ENCODE measurements at regions not wholly inside any gene's neighbourhood (a gene's known extent, or its start where the extent isn't known, plus 50 kb on each side); places are given as distances from the start of the nearest gene placed in this dataset.

- peaks cover 6% of the 10 kb centered on the region for H3K4me1 ChIP-seq (ENCODE audit: control insufficient read depth, insufficient read depth, low read length)
- H3K9me3 ChIP-seq (ENCODE audit: control insufficient read depth, low read length), result no peaks in the 10 kb centered on the region
- H3K27me3 ChIP-seq (ENCODE audit: control insufficient read depth, insufficient read depth, low read length), result no peaks in the 10 kb centered on the region
- H3K4me3 ChIP-seq (ENCODE audit: low read length), result no peak overlapping the region
- no peak overlapping the region for H3K9ac ChIP-seq (ENCODE audit: low read length)
- H3K36me3 ChIP-seq (ENCODE audit: control insufficient read depth, insufficient read depth, low read length), result no peaks in the 10 kb centered on the region
Observed at GRCh38 chr2:64196963-64197362, 52.7 kb upstream of the PELI1 start.

- H3K4me1 ChIP-seq (ENCODE audit: control insufficient read depth, insufficient read depth, low read length), result peaks cover 37% of the 10 kb centered on the region
- H3K27me3 ChIP-seq (ENCODE audit: control insufficient read depth, insufficient read depth, low read length), result no peaks in the 10 kb centered on the region
- no peak overlapping the region for H3K4me3 ChIP-seq (ENCODE audit: low read length)
- no peak overlapping the region for H3K9ac ChIP-seq (ENCODE audit: low read length)
- H3K36me3 ChIP-seq (ENCODE audit: control insufficient read depth, insufficient read depth, low read length), result no peaks in the 10 kb centered on the region
- no peaks in the 10 kb centered on the region for H3K9me3 ChIP-seq (ENCODE audit: control insufficient read depth, low read length)
Observed at GRCh38 chr2:64201151-64201550, 56.9 kb upstream of the PELI1 start.

- peaks cover 37% of the 10 kb centered on the region for H3K4me1 ChIP-seq (ENCODE audit: control insufficient read depth, insufficient read depth, low read length)
- H3K9ac ChIP-seq (ENCODE audit: low read length), result no peak overlapping the region
- H3K27me3 ChIP-seq (ENCODE audit: control insufficient read depth, insufficient read depth, low read length), result no peaks in the 10 kb centered on the region
- no peak overlapping the region for H3K4me3 ChIP-seq (ENCODE audit: low read length)
- H3K9me3 ChIP-seq (ENCODE audit: control insufficient read depth, low read length), result no peaks in the 10 kb centered on the region
- no peaks in the 10 kb centered on the region for H3K36me3 ChIP-seq (ENCODE audit: control insufficient read depth, insufficient read depth, low read length)
Observed at GRCh38 chr2:64202206-64202845, 58.1 kb upstream of the PELI1 start.

GRCh38 chr2:64203131-64203857 lies 59.1 kb upstream of the PELI1 start:
- peak overlapping the region; percentile 59 for H3K9ac ChIP-seq (ENCODE audit: low read length)
- H3K4me3 ChIP-seq (ENCODE audit: low read length), result peak overlapping the region; percentile 20
- H3K27me3 ChIP-seq (ENCODE audit: control insufficient read depth, insufficient read depth, low read length), result no peaks in the 10 kb centered on the region
- H3K36me3 ChIP-seq (ENCODE audit: control insufficient read depth, insufficient read depth, low read length), result no peaks in the 10 kb centered on the region
- no peaks in the 10 kb centered on the region for H3K9me3 ChIP-seq (ENCODE audit: control insufficient read depth, low read length)
- peaks cover 37% of the 10 kb centered on the region for H3K4me1 ChIP-seq (ENCODE audit: control insufficient read depth, insufficient read depth, low read length)

- H3K9ac ChIP-seq (ENCODE audit: low read length), result peak overlapping the region; percentile 59
- H3K4me1 ChIP-seq (ENCODE audit: control insufficient read depth, insufficient read depth, low read length), result peaks cover 37% of the 10 kb centered on the region
- no peaks in the 10 kb centered on the region for H3K27me3 ChIP-seq (ENCODE audit: control insufficient read depth, insufficient read depth, low read length)
- H3K4me3 ChIP-seq (ENCODE audit: low read length), result peak overlapping the region; percentile 20
- H3K36me3 ChIP-seq (ENCODE audit: control insufficient read depth, insufficient read depth, low read length), result no peaks in the 10 kb centered on the region
- H3K9me3 ChIP-seq (ENCODE audit: control insufficient read depth, low read length), result no peaks in the 10 kb centered on the region
Observed at GRCh38 chr2:64203858-64204632, 59.8 kb upstream of the PELI1 start.

GRCh38 chr2:64204703-64205102 lies 60.5 kb upstream of the PELI1 start:
- H3K36me3 ChIP-seq (ENCODE audit: control insufficient read depth, insufficient read depth, low read length), result no peaks in the 10 kb centered on the region
- H3K9ac ChIP-seq (ENCODE audit: low read length), result no peak overlapping the region
- H3K4me3 ChIP-seq (ENCODE audit: low read length), result no peak overlapping the region
- no peaks in the 10 kb centered on the region for H3K27me3 ChIP-seq (ENCODE audit: control insufficient read depth, insufficient read depth, low read length)
- no peaks in the 10 kb centered on the region for H3K9me3 ChIP-seq (ENCODE audit: control insufficient read depth, low read length)
- H3K4me1 ChIP-seq (ENCODE audit: control insufficient read depth, insufficient read depth, low read length), result peaks cover 37% of the 10 kb centered on the region

GRCh38 chr2:64205415-64205814 lies 61.2 kb upstream of the PELI1 start:
- H3K9ac ChIP-seq (ENCODE audit: low read length), result no peak overlapping the region
- H3K27me3 ChIP-seq (ENCODE audit: control insufficient read depth, insufficient read depth, low read length), result no peaks in the 10 kb centered on the region
- H3K4me1 ChIP-seq (ENCODE audit: control insufficient read depth, insufficient read depth, low read length), result peaks cover 39% of the 10 kb centered on the region
- H3K36me3 ChIP-seq (ENCODE audit: control insufficient read depth, insufficient read depth, low read length), result no peaks in the 10 kb centered on the region
- H3K9me3 ChIP-seq (ENCODE audit: control insufficient read depth, low read length), result no peaks in the 10 kb centered on the region
- H3K4me3 ChIP-seq (ENCODE audit: low read length), result no peak overlapping the region

GRCh38 chr2:64207573-64207972 lies 63.4 kb upstream of the PELI1 start:
- Histone ChIP-seq H3K36me3 (ENCODE audit: control insufficient read depth, insufficient read depth, low read length) (no peaks in the 10 kb centered on the region), H3K4me3 (ENCODE audit: low read length) (no peak overlapping the region), H3K9me3 (ENCODE audit: control insufficient read depth, low read length) (no peaks in the 10 kb centered on the region), H3K4me1 (ENCODE audit: control insufficient read depth, insufficient read depth, low read length) (peaks cover 42% of the 10 kb centered on the region), H3K9ac (ENCODE audit: low read length) (no peak overlapping the region), H3K27me3 (ENCODE audit: control insufficient read depth, insufficient read depth, low read length) (no peaks in the 10 kb centered on the region)

GRCh38 chr2:64210816-64211215 lies 66.6 kb upstream of the PELI1 start:
- Histone ChIP-seq H3K4me1 (ENCODE audit: control insufficient read depth, insufficient read depth, low read length) (peaks cover 38% of the 10 kb centered on the region), H3K27me3 (ENCODE audit: control insufficient read depth, insufficient read depth, low read length) (no peaks in the 10 kb centered on the region), H3K9ac (ENCODE audit: low read length) (no peak overlapping the region), H3K4me3 (ENCODE audit: low read length) (no peak overlapping the region), H3K9me3 (ENCODE audit: control insufficient read depth, low read length) (no peaks in the 10 kb centered on the region), H3K36me3 (ENCODE audit: control insufficient read depth, insufficient read depth, low read length) (no peaks in the 10 kb centered on the region)

GRCh38 chr2:64211276-64211921 lies 67.2 kb upstream of the PELI1 start:
- H3K4me3 ChIP-seq (ENCODE audit: low read length), result no peak overlapping the region
- H3K27me3 ChIP-seq (ENCODE audit: control insufficient read depth, insufficient read depth, low read length), result no peaks in the 10 kb centered on the region
- no peak overlapping the region for H3K9ac ChIP-seq (ENCODE audit: low read length)
- no peaks in the 10 kb centered on the region for H3K36me3 ChIP-seq (ENCODE audit: control insufficient read depth, insufficient read depth, low read length)
- H3K9me3 ChIP-seq (ENCODE audit: control insufficient read depth, low read length), result no peaks in the 10 kb centered on the region
- peaks cover 38% of the 10 kb centered on the region for H3K4me1 ChIP-seq (ENCODE audit: control insufficient read depth, insufficient read depth, low read length)

- H3K36me3 ChIP-seq (ENCODE audit: control insufficient read depth, insufficient read depth, low read length), result no peaks in the 10 kb centered on the region
- H3K9me3 ChIP-seq (ENCODE audit: control insufficient read depth, low read length), result no peaks in the 10 kb centered on the region
- H3K4me1 ChIP-seq (ENCODE audit: control insufficient read depth, insufficient read depth, low read length), result peaks cover 38% of the 10 kb centered on the region
- H3K27me3 ChIP-seq (ENCODE audit: control insufficient read depth, insufficient read depth, low read length), result no peaks in the 10 kb centered on the region
- no peak overlapping the region for H3K4me3 ChIP-seq (ENCODE audit: low read length)
- H3K9ac ChIP-seq (ENCODE audit: low read length), result no peak overlapping the region
Observed at GRCh38 chr2:64212346-64212745, 68.1 kb upstream of the PELI1 start.

Measured in mucosa of stomach (tissue), 1 donor.